BE2C (cell line): ENCODE measurements at regions not wholly inside any gene's neighbourhood (a gene's known extent, or its start where the extent isn't known, plus 50 kb on each side); places are given as distances from the start of the nearest gene placed in this dataset.

Experiments
- DNase-seq: peaks from one replicate; pipeline ENCODE4 v3.0.0-alpha.2; 2020
- H3K27me3 ChIP-seq: fragments of 250-450 bp; sonication (Bioruptor Pico); 2 replicates; pipeline ENCODE4 v1.5.1; 2020; ENCODE audit warnings: mild to moderate bottlenecking
- H3K36me3 ChIP-seq: fragments of 250-450 bp; sonication (Bioruptor Pico); 2 replicates; pipeline ENCODE4 v1.5.1; 2020; ENCODE audit warnings: mild to moderate bottlenecking
- H3K4me1 ChIP-seq: fragments of 250-450 bp; sonication (Bioruptor Pico); 2 replicates; pipeline ENCODE4 v1.5.1; 2020
- H3K4me3 ChIP-seq: 2 replicates; pipeline ENCODE4 v1.5.1; 2011; ENCODE audit warnings: low read depth, low read length
- H3K9me3 ChIP-seq: fragments of 250-450 bp; sonication (Bioruptor Pico); 2 replicates; pipeline ENCODE4 v1.5.1; 2020
- CTCF ChIP-seq: IDR thresholded peaks from 2 replicates; pipeline ENCODE4 v1.5.1; 2012; ENCODE audit warnings: mild to moderate bottlenecking, low read depth, low read length

- no peak for DNase-seq
Measured at GRCh38 chr7:73941836-73942551, 81.0 kb downstream of the TMEM270 start.

GRCh38 chr7:73945022-73945421 lies 83.0 kb upstream of the ELN start:
- no peaks in the 10 kb centered on the region for H3K27me3 ChIP-seq
- no peak for TF ChIP-seq CTCF
- H3K9me3 ChIP-seq: 0 out of 2 replicates have a peak, but pooled peaks cover 2% of the 10 kb centered on the region
- H3K36me3 ChIP-seq: no peaks in the 10 kb centered on the region
- H3K4me3 ChIP-seq: no peak overlapping the region
- DNase-seq: no peak
- H3K4me1 ChIP-seq: no peaks in the 10 kb centered on the region

More at GRCh38 chr7:73941836-73942551, 81.0 kb downstream of the TMEM270 start:
- Histone ChIP-seq H3K36me3 (no peaks in the 10 kb centered on the region), H3K9me3 (0 out of 2 replicates have a peak, but pooled peaks cover 2% of the 10 kb centered on the region), H3K27me3 (no peaks in the 10 kb centered on the region), H3K4me1 (no peaks in the 10 kb centered on the region), H3K4me3 (no peak overlapping the region)
- no peak for TF ChIP-seq CTCF

DNA sequence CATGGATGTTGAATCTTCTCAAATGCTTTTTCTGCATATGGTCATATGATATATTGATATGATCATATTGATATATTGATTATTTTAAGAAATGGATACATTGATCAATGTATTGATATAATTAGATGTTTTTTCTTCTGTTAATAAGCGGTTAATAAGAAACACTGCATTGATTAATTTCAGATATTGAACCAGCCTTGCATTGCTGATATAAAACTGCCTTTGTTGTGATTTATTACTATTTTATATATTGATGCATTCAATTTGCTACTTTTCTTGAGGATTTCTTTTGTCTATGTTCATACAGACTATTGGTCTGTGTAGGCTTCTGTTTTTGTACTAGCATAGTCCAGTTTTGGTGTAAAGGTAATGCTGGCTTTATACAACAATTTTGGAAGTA lies 79.7 kb upstream of the ELN start:
- no peaks in the 10 kb centered on the region for H3K27me3 ChIP-seq
- no peaks in the 10 kb centered on the region for H3K9me3 ChIP-seq
- no peak for DNase-seq
- no peaks in the 10 kb centered on the region for H3K36me3 ChIP-seq
- no peak for TF ChIP-seq CTCF
- H3K4me1 ChIP-seq: no peaks in the 10 kb centered on the region
- H3K4me3 ChIP-seq: no peak overlapping the region

GRCh38 chr7:73952266-73952665 lies 75.7 kb upstream of the ELN start:
- Histone ChIP-seq H3K9me3 (no peaks in the 10 kb centered on the region), H3K27me3 (no peaks in the 10 kb centered on the region), H3K36me3 (no peaks in the 10 kb centered on the region), H3K4me3 (no peak overlapping the region), H3K4me1 (no peaks in the 10 kb centered on the region)
- TF ChIP-seq CTCF: no peak
- no peak for DNase-seq

DNA sequence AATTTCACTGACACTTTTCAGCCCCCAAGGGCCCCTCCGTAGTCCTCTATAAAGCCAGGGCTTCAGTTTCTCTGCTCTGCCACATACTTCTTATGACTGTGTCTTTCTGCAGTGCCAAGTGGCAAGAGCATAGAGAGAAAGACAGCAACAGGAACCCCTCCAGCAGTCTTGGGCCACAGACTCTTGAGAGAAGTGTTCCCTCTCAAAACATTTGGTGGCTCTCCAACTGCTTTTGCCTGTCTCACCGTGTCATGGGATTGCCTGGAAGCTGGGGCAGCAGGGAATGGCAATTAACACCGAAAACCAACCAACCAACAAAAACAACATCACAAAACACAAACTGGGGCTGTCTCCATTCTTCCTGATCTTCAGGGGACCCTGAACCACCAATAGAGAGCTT lies 73.8 kb upstream of the ELN start:
- H3K36me3 ChIP-seq: no peaks in the 10 kb centered on the region
- H3K4me1 ChIP-seq: no peaks in the 10 kb centered on the region
- no peaks in the 10 kb centered on the region for H3K9me3 ChIP-seq
- DNase-seq: no peak
- no peaks in the 10 kb centered on the region for H3K27me3 ChIP-seq
- H3K4me3 ChIP-seq: no peak overlapping the region
- TF ChIP-seq CTCF: no peak

DNA sequence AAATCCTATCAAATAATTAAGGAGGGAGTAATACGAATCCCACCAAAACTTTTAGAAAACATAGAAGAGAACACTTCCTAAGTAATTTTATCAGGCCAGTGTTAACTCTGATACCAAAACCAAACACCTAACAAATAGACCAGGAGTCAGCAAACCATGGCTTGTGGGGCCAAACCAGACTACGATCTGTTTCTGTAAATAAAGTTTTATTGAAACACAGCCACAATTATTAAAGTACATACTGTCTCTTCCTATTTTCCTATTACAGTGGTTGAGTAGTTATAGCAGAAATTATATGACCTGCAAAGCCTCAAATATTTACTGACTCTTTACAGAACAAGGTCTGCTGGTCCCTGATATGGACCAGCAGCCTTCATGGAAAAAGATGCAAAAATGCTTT lies 73.1 kb upstream of the ELN start:
- no peak for DNase-seq
- Histone ChIP-seq H3K4me3 (no peak overlapping the region), H3K4me1 (no peaks in the 10 kb centered on the region), H3K27me3 (no peaks in the 10 kb centered on the region), H3K9me3 (no peaks in the 10 kb centered on the region), H3K36me3 (no peaks in the 10 kb centered on the region)
- TF ChIP-seq CTCF: no peak
